GM23338 (cell line): ENCODE measurements at regions not wholly inside any gene's neighbourhood (a gene's known extent, or its start where the extent isn't known, plus 50 kb on each side); places are given as distances from the start of the nearest gene placed in this dataset.

ENCODE experiments used
- ATAC-seq: fragments of 200-7000 bp; cut with Tn5 transposase; 3 replicates; pipeline ENCODE4 v1.9.1; 2020
- DNase-seq: peaks from one replicate; pipeline ENCODE4 v3.0.0-alpha.2; 2015; ENCODE audit warnings: low spot score
- H2AFZ ChIP-seq: fragments of 200-600 bp; sonication (generic); 2 replicates; pipeline ENCODE4 v1.8.0; 2016; ENCODE audit warnings: antibody characterized with exemption, mild to moderate bottlenecking, moderate library complexity
- H3F3A ChIP-seq: fragments of 200-600 bp; sonication (generic); replicated peaks from 2 replicates; pipeline ENCODE4 v1.8.0; 2017; ENCODE audit warnings: antibody characterized with exemption, mixed run types, low read depth
- H3K27ac ChIP-seq: fragments of 200-600 bp; sonication (generic); 2 replicates; pipeline ENCODE4 v1.6.1; 2016; ENCODE audit warnings: low read depth
- H3K27me3 ChIP-seq: fragments of 200-600 bp; sonication (generic); 2 replicates; pipeline ENCODE4 v1.8.0; 2016; ENCODE audit warnings: mild to moderate bottlenecking, mixed run types, moderate library complexity; ENCODE audit not compliant: insufficient read depth
- H3K36me3 ChIP-seq: fragments of 200-600 bp; sonication (generic); 2 replicates; pipeline ENCODE4 v1.8.0; 2016; ENCODE audit warnings: mild to moderate bottlenecking; ENCODE audit not compliant: insufficient read depth
- H3K4me1 ChIP-seq: fragments of 200-600 bp; sonication (generic); 2 replicates; pipeline ENCODE4 v1.8.0; 2016; ENCODE audit warnings: mild to moderate bottlenecking, moderate library complexity; ENCODE audit not compliant: insufficient read depth
- H3K4me2 ChIP-seq: fragments of 200-600 bp; sonication (generic); 2 replicates; pipeline ENCODE4 v1.7.1; 2017; ENCODE audit warnings: mixed run types
- H3K4me3 ChIP-seq: fragments of 200-600 bp; sonication (generic); 2 replicates; pipeline ENCODE4 v1.6.1; 2016; ENCODE audit warnings: mixed run types
- H3K79me2 ChIP-seq: fragments of 200-600 bp; sonication (generic); replicated peaks from 2 replicates; pipeline ENCODE4 v1.8.0; 2017; ENCODE audit warnings: mild to moderate bottlenecking; ENCODE audit not compliant: insufficient read depth
- H3K9me2 ChIP-seq: fragments of 200-600 bp; sonication (generic); 2 replicates; pipeline ENCODE4 v1.8.0; 2017; ENCODE audit not compliant: insufficient read depth
- H4K20me1 ChIP-seq: fragments of 200-600 bp; sonication (generic); replicated peaks from 2 replicates; pipeline ENCODE4 v1.8.0; 2017; ENCODE audit warnings: mild to moderate bottlenecking; ENCODE audit not compliant: insufficient read depth
- H3K27ac Mint-ChIP-seq: 2 replicates; pipeline ENCODE4 v1.8.0; 2020; ENCODE audit warnings: inconsistent platforms, mild to moderate bottlenecking, moderate library complexity, mixed read lengths
- H3K27me3 Mint-ChIP-seq: 3 replicates; pipeline ENCODE4 v1.8.0; 2022; ENCODE audit warnings: low read depth, mild to moderate bottlenecking, moderate library complexity, mixed read lengths, inconsistent platforms; ENCODE audit not compliant: insufficient read depth, poor library complexity
- H3K36me3 Mint-ChIP-seq: 3 replicates; pipeline ENCODE4 v1.8.0; 2021; ENCODE audit warnings: low read depth, mild to moderate bottlenecking, inconsistent platforms, moderate library complexity, mixed read lengths
- H3K4me1 Mint-ChIP-seq: 3 replicates; pipeline ENCODE4 v1.8.0; 2020; ENCODE audit warnings: mild to moderate bottlenecking, inconsistent platforms, mixed read lengths
- H3K4me3 Mint-ChIP-seq: 3 replicates; pipeline ENCODE4 v1.8.0; 2021; ENCODE audit warnings: moderate library complexity, mild to moderate bottlenecking, inconsistent platforms, mixed read lengths
- H3K9me3 Mint-ChIP-seq: 3 replicates; pipeline ENCODE4 v1.8.0; 2020; ENCODE audit warnings: moderate library complexity, mild to moderate bottlenecking, inconsistent platforms, mixed read lengths
- EZH2phosphoT487 ChIP-seq: fragments of 200-600 bp; sonication (generic); IDR thresholded peaks from one replicate; pipeline ENCODE4 v1.8.1; 2018; ENCODE audit warnings: antibody characterized with exemption; ENCODE audit not compliant: unreplicated experiment
- POLR2AphosphoS5 ChIP-seq: IDR thresholded peaks from 2 replicates; pipeline ENCODE4 v1.6.1; 2016; ENCODE audit warnings: antibody characterized with exemption, low read depth
- STAT1 ChIP-seq: IDR thresholded peaks from one replicate; pipeline ENCODE4 v1.6.1; 2016; ENCODE audit warnings: antibody characterized with exemption; ENCODE audit not compliant: unreplicated experiment
- ZNF114 ChIP-seq: fragments of 250-450 bp; sonication (Bioruptor Pico); IDR thresholded peaks from 2 replicates; pipeline ENCODE4 v1.5.0; 2020; ENCODE audit warnings: mild to moderate bottlenecking, moderate library complexity
- TF ChIP-seq, protein P1 (sequence below): fragments of 250-450 bp; sonication (Bioruptor Pico); IDR thresholded peaks from 2 replicates; pipeline ENCODE4 v1.5.0; 2020; ENCODE audit warnings: mild to moderate bottlenecking, moderate library complexity
- TF ChIP-seq, protein P2 (sequence below): IDR thresholded peaks from one replicate; pipeline ENCODE4 v1.6.1; 2018; ENCODE audit warnings: antibody characterized with exemption; ENCODE audit not compliant: unreplicated experiment
- TF ChIP-seq, protein P3 (sequence below), 2 experiments: fragments of 200-600 bp in 1 of 2; sonication (generic) in 1 of 2; conservative IDR thresholded peaks; 2 replicates each; pipeline versions ENCODE4 v1.5.1 to v1.6.1; 2016 to 2017; ENCODE audit warnings: antibody characterized with exemption in 2 of 2, low read depth in 2 of 2, mild to moderate bottlenecking in 2 of 2, moderate library complexity in 1 of 2

DNA sequence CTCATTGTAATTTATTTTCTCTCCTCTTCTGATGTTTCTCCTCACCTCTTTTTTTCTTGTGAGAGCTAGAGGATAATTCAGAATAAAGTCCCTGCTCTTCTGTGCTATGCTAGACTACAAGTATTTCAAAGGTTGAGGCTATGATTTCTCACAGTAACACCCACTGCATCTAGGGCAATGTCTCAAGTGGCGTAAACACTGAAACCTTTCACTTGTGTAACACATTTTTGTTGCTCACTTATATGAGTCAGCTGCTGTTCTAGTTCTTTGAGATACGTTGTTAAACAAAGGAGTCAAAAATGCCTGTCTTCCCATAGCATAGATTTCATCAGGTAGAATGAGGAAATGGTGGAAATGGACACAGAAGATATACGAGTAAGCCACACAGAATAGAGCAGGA lies 305.1 kb upstream of the PITRM1 start (continued):
- TF ChIP-seq, protein P1, sequence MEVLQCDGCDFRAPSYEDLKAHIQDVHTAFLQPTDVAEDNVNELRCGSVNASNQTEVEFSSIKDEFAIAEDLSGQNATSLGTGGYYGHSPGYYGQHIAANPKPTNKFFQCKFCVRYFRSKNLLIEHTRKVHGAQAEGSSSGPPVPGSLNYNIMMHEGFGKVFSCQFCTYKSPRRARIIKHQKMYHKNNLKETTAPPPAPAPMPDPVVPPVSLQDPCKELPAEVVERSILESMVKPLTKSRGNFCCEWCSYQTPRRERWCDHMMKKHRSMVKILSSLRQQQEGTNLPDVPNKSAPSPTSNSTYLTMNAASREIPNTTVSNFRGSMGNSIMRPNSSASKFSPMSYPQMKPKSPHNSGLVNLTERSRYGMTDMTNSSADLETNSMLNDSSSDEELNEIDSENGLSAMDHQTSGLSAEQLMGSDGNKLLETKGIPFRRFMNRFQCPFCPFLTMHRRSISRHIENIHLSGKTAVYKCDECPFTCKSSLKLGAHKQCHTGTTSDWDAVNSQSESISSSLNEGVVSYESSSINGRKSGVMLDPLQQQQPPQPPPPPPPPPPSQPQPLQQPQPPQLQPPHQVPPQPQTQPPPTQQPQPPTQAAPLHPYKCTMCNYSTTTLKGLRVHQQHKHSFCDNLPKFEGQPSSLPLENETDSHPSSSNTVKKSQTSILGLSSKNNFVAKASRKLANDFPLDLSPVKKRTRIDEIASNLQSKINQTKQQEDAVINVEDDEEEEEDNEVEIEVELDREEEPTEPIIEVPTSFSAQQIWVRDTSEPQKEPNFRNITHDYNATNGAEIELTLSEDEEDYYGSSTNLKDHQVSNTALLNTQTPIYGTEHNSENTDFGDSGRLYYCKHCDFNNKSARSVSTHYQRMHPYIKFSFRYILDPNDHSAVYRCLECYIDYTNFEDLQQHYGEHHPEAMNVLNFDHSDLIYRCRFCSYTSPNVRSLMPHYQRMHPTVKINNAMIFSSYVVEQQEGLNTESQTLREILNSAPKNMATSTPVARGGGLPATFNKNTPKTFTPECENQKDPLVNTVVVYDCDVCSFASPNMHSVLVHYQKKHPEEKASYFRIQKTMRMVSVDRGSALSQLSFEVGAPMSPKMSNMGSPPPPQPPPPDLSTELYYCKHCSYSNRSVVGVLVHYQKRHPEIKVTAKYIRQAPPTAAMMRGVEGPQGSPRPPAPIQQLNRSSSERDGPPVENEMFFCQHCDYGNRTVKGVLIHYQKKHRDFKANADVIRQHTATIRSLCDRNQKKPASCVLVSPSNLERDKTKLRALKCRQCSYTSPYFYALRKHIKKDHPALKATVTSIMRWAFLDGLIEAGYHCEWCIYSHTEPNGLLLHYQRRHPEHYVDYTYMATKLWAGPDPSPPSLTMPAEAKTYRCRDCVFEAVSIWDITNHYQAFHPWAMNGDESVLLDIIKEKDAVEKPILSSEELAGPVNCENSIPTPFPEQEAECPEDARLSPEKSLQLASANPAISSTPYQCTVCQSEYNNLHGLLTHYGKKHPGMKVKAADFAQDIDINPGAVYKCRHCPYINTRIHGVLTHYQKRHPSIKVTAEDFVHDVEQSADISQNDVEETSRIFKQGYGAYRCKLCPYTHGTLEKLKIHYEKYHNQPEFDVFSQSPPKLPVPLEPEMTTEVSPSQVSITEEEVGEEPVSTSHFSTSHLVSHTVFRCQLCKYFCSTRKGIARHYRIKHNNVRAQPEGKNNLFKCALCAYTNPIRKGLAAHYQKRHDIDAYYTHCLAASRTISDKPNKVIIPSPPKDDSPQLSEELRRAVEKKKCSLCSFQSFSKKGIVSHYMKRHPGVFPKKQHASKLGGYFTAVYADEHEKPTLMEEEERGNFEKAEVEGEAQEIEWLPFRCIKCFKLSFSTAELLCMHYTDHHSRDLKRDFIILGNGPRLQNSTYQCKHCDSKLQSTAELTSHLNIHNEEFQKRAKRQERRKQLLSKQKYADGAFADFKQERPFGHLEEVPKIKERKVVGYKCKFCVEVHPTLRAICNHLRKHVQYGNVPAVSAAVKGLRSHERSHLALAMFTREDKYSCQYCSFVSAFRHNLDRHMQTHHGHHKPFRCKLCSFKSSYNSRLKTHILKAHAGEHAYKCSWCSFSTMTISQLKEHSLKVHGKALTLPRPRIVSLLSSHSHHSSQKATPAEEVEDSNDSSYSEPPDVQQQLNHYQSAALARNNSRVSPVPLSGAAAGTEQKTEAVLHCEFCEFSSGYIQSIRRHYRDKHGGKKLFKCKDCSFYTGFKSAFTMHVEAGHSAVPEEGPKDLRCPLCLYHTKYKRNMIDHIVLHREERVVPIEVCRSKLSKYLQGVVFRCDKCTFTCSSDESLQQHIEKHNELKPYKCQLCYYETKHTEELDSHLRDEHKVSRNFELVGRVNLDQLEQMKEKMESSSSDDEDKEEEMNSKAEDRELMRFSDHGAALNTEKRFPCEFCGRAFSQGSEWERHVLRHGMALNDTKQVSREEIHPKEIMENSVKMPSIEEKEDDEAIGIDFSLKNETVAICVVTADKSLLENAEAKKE = no peak
- TF ChIP-seq, protein P2, sequence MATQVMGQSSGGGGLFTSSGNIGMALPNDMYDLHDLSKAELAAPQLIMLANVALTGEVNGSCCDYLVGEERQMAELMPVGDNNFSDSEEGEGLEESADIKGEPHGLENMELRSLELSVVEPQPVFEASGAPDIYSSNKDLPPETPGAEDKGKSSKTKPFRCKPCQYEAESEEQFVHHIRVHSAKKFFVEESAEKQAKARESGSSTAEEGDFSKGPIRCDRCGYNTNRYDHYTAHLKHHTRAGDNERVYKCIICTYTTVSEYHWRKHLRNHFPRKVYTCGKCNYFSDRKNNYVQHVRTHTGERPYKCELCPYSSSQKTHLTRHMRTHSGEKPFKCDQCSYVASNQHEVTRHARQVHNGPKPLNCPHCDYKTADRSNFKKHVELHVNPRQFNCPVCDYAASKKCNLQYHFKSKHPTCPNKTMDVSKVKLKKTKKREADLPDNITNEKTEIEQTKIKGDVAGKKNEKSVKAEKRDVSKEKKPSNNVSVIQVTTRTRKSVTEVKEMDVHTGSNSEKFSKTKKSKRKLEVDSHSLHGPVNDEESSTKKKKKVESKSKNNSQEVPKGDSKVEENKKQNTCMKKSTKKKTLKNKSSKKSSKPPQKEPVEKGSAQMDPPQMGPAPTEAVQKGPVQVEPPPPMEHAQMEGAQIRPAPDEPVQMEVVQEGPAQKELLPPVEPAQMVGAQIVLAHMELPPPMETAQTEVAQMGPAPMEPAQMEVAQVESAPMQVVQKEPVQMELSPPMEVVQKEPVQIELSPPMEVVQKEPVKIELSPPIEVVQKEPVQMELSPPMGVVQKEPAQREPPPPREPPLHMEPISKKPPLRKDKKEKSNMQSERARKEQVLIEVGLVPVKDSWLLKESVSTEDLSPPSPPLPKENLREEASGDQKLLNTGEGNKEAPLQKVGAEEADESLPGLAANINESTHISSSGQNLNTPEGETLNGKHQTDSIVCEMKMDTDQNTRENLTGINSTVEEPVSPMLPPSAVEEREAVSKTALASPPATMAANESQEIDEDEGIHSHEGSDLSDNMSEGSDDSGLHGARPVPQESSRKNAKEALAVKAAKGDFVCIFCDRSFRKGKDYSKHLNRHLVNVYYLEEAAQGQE = no peak
- TF ChIP-seq ZNF114 (no peak), STAT1 (no peak)

DNA sequence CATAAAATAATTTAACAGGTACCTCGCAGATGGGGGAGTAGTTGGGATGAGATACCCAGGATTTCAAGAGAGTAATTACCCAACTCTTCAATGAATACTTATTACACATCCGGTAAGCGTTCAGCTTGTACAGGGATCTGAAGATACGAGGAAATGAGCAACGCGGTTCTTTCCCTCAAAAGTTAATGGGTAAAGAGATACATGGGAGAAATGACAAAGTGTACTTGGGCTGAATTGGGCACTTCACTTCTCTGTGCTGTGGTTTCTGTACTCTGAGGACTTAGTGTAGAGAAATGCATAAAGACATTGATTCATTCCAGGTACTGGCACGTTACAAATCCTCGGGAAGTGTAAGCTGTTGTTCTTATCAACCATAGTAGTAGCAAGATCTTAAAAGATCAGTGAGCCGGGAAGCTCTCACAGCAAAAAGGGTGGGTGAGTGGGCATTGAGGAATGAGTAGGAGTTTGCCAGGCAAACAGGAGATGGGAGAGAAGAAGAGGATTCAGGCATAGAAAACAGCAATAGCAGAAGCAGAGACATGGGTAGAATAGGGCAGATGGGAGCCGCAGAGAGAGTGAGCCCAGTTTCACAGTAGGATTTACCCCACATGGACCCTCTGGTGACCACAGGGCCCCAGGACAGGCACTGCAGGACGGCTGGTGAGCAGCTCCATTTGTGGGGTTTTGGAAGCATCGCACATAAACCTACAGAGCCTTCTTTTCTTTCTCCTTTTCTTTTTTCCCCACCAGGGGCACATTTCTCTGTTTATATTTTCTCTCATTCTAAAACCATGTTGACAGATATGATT lies 304.3 kb upstream of the PITRM1 start:
- H3K9me2 ChIP-seq = 0 out of 2 replicates have a peak, but pooled peaks cover 6% of the 10 kb centered on the region
- H3K27ac Mint-ChIP-seq = no peak overlapping the region
- H3K79me2 ChIP-seq = no peaks in the 10 kb centered on the region
- H3K27ac ChIP-seq = no peak overlapping the region
- no peaks in the 10 kb centered on the region for H3F3A ChIP-seq
- H3K4me3 Mint-ChIP-seq = no peak overlapping the region
- no peaks in the 10 kb centered on the region for H4K20me1 ChIP-seq
- peaks cover 3% of the 10 kb centered on the region; the same call in 2 of the 3 replicates for H3K9me3 Mint-ChIP-seq
- ATAC-seq = no peak
- no peak overlapping the region for H3K4me3 ChIP-seq
- H3K4me2 ChIP-seq = no peak overlapping the region
- no peaks in the 10 kb centered on the region for H3K27me3 ChIP-seq
- no peak overlapping the region for H2AFZ ChIP-seq
- H3K36me3 ChIP-seq = no peaks in the 10 kb centered on the region
- H3K27me3 Mint-ChIP-seq = peaks cover 5% of the 10 kb centered on the region
- H3K36me3 Mint-ChIP-seq = no peaks in the 10 kb centered on the region
- peaks cover 11% of the 10 kb centered on the region for H3K4me1 Mint-ChIP-seq
- DNase-seq = no peak
- H3K4me1 ChIP-seq = peaks cover 3% of the 10 kb centered on the region; the same call in 1 of the 2 replicates
- TF ChIP-seq EZH2phosphoT487 (no peak), POLR2AphosphoS5 (no peak)
- TF ChIP-seq, protein P2 = no peak
- TF ChIP-seq, protein P3, sequence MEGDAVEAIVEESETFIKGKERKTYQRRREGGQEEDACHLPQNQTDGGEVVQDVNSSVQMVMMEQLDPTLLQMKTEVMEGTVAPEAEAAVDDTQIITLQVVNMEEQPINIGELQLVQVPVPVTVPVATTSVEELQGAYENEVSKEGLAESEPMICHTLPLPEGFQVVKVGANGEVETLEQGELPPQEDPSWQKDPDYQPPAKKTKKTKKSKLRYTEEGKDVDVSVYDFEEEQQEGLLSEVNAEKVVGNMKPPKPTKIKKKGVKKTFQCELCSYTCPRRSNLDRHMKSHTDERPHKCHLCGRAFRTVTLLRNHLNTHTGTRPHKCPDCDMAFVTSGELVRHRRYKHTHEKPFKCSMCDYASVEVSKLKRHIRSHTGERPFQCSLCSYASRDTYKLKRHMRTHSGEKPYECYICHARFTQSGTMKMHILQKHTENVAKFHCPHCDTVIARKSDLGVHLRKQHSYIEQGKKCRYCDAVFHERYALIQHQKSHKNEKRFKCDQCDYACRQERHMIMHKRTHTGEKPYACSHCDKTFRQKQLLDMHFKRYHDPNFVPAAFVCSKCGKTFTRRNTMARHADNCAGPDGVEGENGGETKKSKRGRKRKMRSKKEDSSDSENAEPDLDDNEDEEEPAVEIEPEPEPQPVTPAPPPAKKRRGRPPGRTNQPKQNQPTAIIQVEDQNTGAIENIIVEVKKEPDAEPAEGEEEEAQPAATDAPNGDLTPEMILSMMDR (conservative IDR thresholded peaks at IDR 0.05; ENCODE audit: low read depth in 2 of 2) = 0 out of 4 replicates have a peak, but pooled peaks of 1 of the 2 experiments have one; percentile 31
